Transverse colon (tissue), 4 donors: ENCODE measurements at regions not wholly inside any gene's neighbourhood (a gene's known extent, or its start where the extent isn't known, plus 50 kb on each side); places are given as distances from the start of the nearest gene placed in this dataset.
"Not testable (repeated sequence)": the region's sequence is repeated elsewhere in the genome, so short reads cannot be mapped to it uniquely, and the experiment has no call there.

Source experiments
- DNase-seq: peaks from one replicate; pipeline ENCODE4 v3.0.0-alpha.2; 2019
- H3K27ac ChIP-seq, 4 donors: fragments of 200-600 bp; sonication (generic); 2 replicates each; pipeline ENCODE4 v1.5.1; 2016 to 2018; ENCODE audit warnings: inconsistent platforms in 4 of 4
- H3K27me3 ChIP-seq: fragments of 200-600 bp; sonication (generic); 2 replicates; pipeline ENCODE4 v1.5.1; 2017; ENCODE audit warnings: inconsistent platforms
- H3K36me3 ChIP-seq, 4 donors: fragments of 200-600 bp; sonication (generic); 2 replicates each; pipeline ENCODE4 v1.5.1; 2017 to 2019; ENCODE audit warnings: inconsistent platforms in 4 of 4
- H3K4me1 ChIP-seq, 4 donors: fragments of 200-600 bp; sonication (generic); 2 replicates each; pipeline ENCODE4 v1.5.1; 2017 to 2020; ENCODE audit warnings: inconsistent platforms in 4 of 4
- H3K4me3 ChIP-seq, 4 donors: fragments of 200-600 bp; sonication (generic); 1 replicate in 1 of 4; 2 replicates in 3 of 4; pipeline versions ENCODE4 v1.5.1 to v1.6.1; 2017 to 2019; ENCODE audit warnings: inconsistent platforms in 4 of 4
- H3K9me3 ChIP-seq, 2 donors: fragments of 200-600 bp; sonication (generic); 2 replicates each; pipeline ENCODE4 v1.5.1; 2017 to 2019; ENCODE audit warnings: inconsistent platforms in 2 of 2
- EP300 ChIP-seq: sonication (generic); formaldehyde crosslinking; IDR thresholded peaks from one replicate; pipeline ENCODE4 v1.6.1; 2017; ENCODE audit warnings: antibody characterized with exemption, low read depth
- POLR2A ChIP-seq: fragments of 450-650 bp; IDR thresholded peaks from one replicate; pipeline ENCODE4 v1.6.1; 2016; ENCODE audit warnings: antibody characterized with exemption, mild to moderate bottlenecking, moderate library complexity
- POLR2AphosphoS5 ChIP-seq, 3 donors: sonication (generic); formaldehyde crosslinking; IDR thresholded peaks; one replicate each; pipeline ENCODE4 v1.6.1; 2016; ENCODE audit warnings: antibody characterized with exemption in 3 of 3
- WGBS, 2 donors: methylation state at CpG; one replicate each; pipeline ENCODE4 v1.1.5; 2018; ENCODE audit warnings: low coverage in 1 of 2; 5-methylcytosine and 5-hydroxymethylcytosine counted together
- in situ Hi-C, 4 donors: fragments of 200-750 bp; cut with MboI; loops; one replicate each; pipeline versions ENCODE4 v1.15.0 to v1.15.1; 2017; ENCODE audit warnings: low sequenced_read_pairs in 3 of 4, low pct_ligation_motif_present in 1 of 4, low pct_unique_long_range_greater_than_20kb in 1 of 4
- intact Hi-C: fragments of 100-400 bp; cut with DNase I; formaldehyde crosslinking; loops from one replicate; pipeline ENCODE4 v1.15.1; 2023; ENCODE audit warnings: low total_unique reads
- TF ChIP-seq, protein P1 (sequence below), 5 experiments: fragments of 200-600 bp in 3 of 5; fragments of 450-650 bp in 2 of 5; sonication (generic) in 3 of 5; IDR thresholded peaks; 1 replicate in 2 of 5; 2 replicates in 3 of 5; pipeline ENCODE4 v1.5.1; 2016 to 2017; ENCODE audit warnings: antibody characterized with exemption in 5 of 5, inconsistent platforms in 3 of 5, mild to moderate bottlenecking in 2 of 5, moderate library complexity in 1 of 5

DNA sequence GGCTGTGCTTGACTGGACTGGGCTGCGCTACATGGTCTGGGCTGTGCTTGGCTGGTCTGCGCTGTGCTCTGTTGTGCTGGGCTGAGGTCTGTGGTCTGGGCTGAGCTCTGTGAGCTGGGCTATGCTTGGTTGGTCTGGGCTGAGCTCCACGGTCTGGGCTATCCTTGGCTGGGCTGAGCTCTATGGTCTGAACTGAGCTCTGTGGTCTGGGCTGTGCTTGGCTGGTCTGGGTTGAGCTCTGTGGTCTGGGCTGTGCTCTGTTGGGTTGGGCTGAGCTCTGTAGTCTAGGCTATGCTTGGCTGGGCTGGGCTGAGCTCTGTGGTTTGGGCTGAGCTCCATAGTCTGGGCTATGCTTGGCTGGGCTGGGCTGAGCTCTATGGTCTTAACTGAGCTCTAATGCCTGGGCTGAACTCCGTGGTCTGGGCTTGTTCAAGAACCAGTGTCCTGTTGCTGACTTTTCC is 92.0 kb downstream of the PLXNA1 start:
- Histone ChIP-seq H3K4me1 (no peaks in the 10 kb centered on the region), H3K27me3 (no peaks in the 10 kb centered on the region), H3K27ac (no peak overlapping the region), H3K4me3 (no peak overlapping the region), H3K9me3 (no peaks in the 10 kb centered on the region), H3K36me3 (no peaks in the 10 kb centered on the region)
- intact Hi-C loops: no loop called here
- in situ Hi-C loops: no loop called here
- 62% methylated on average over 4 of the region's 4 CpGs; no CpG with 5 or more reads in 1 of the 2 donors for WGBS, 2 donors
- DNase-seq: no peak
- TF ChIP-seq, protein P1, sequence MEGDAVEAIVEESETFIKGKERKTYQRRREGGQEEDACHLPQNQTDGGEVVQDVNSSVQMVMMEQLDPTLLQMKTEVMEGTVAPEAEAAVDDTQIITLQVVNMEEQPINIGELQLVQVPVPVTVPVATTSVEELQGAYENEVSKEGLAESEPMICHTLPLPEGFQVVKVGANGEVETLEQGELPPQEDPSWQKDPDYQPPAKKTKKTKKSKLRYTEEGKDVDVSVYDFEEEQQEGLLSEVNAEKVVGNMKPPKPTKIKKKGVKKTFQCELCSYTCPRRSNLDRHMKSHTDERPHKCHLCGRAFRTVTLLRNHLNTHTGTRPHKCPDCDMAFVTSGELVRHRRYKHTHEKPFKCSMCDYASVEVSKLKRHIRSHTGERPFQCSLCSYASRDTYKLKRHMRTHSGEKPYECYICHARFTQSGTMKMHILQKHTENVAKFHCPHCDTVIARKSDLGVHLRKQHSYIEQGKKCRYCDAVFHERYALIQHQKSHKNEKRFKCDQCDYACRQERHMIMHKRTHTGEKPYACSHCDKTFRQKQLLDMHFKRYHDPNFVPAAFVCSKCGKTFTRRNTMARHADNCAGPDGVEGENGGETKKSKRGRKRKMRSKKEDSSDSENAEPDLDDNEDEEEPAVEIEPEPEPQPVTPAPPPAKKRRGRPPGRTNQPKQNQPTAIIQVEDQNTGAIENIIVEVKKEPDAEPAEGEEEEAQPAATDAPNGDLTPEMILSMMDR (IDR thresholded peaks at IDR 0.05): no peak
- no peak for TF ChIP-seq POLR2AphosphoS5 (IDR thresholded peaks at IDR 0.05)
- TF ChIP-seq POLR2A: no peak
- no peak for TF ChIP-seq EP300

DNA sequence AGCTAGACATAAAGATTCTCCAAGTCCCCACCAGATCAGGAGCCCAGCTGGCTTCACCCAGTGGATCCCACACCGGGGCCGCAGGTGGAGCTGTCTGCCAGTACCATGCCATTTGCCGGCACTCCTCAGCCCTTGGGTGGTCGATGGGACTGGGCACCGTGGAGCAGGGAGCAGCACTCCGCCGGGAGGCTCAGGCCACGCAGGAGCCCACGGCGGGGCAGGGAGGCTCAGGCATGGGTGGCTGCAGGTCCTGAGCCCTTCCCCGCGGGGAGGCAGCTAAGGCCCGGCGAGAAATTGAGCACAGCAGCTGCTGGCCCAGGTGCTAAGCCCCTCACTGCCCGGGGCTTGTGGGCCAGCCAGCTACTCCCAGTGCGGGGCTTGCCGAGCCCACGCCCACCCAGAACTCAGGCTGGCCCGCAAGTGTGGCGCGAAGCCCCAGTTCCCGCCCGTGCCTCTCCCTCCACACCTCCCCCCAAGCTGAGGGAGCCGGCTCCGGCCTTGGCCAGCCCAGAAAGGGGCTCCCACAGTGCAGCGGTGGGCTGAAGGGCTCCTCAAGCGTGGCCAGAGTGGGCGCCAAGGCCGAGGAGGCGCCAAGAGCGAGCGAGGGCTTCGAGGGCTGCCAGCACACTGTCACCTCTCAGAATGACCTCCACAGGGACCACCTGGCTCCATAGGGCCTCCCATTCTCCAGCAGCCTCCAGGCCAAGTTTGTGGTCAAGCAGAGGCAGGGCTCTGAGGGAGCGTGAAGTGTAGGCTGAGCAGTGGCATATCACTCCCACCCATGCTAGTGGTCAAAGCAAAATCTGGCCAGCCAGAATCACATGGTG is 93.5 kb downstream of the PLXNA1 start:
- H3K27me3 ChIP-seq, H3K27ac ChIP-seq, intact Hi-C loops, in situ Hi-C loops, DNase-seq, H3K4me1 ChIP-seq, H3K4me3 ChIP-seq, H3K36me3 ChIP-seq, H3K9me3 ChIP-seq: not testable (repeated sequence)
- 81% methylated on average over 20 of the region's 34 CpGs; no CpG with 5 or more reads in 1 of the 2 donors for WGBS, 2 donors

DNA sequence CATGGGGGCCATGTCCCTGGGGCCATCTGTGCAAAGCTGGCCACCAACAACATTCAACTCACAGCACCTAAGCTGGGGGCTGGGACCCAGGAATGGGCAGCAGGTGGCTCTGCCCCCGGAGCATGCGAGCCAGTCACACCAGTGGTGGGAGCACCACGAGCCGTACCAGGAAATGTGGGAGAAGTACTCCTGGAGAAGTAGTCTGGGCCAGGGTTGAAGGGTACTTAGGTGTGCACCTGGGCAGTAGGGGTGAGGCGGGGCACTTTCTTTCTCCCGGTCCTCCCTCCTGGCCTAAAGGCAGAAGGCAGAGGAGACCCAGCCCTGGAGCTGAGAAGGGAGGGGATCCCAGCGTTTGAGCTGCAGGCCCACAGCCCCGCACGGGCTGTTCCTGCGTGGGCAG is 94.2 kb downstream of the PLXNA1 start:
- Histone ChIP-seq H3K9me3 (no peaks in the 10 kb centered on the region), H3K36me3 (no peaks in the 10 kb centered on the region), H3K27me3 (no peaks in the 10 kb centered on the region), H3K4me1 (no peaks in the 10 kb centered on the region), H3K4me3 (no peak overlapping the region), H3K27ac (no peak overlapping the region)
- intact Hi-C loops: no loop called here
- 84% methylated on average over 10 of the region's 10 CpGs; no CpG with 5 or more reads in 1 of the 2 donors for WGBS, 2 donors
- in situ Hi-C loops: no loop called here
- no peak for DNase-seq
- TF ChIP-seq, protein P1 (IDR thresholded peaks at IDR 0.05): no peak
- no peak for TF ChIP-seq POLR2AphosphoS5 (IDR thresholded peaks at IDR 0.05)
- no peak for TF ChIP-seq EP300
- TF ChIP-seq POLR2A: no peak

DNA sequence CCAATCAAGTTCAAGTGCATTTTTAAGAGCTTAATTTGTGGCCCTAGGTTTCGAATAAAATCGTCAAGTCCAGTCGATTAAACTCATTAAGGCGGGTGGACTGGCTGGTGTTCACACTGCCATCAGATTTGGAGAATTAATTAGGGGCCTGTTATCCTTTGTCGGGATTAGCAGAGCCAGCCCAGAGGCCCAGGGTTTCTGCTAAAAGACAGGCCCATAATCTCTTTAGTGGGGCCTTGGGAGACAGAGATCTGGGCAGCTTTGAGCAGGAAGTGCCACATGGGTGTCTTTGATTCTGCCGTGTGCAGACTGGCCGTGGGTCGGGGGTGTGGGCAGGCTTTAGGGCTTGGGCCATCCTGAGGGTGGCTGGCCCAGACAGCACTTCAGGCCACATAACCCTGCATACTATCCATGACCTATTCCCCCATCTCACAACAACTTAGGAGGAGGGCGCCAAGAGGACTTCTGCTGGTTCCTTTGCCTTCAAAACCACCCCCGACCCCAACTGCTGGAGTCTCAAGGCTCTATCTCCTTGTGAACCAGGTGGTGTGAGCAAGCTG is 94.7 kb downstream of the PLXNA1 start:
- intact Hi-C loops: no loop called here
- H3K27ac ChIP-seq: no peak overlapping the region
- TF ChIP-seq, protein P1 (IDR thresholded peaks at IDR 0.05): no peak
- no peak for TF ChIP-seq EP300
- no peak for TF ChIP-seq POLR2AphosphoS5 (IDR thresholded peaks at IDR 0.05)
- TF ChIP-seq POLR2A: no peak
- in situ Hi-C loops: no loop called here
- DNase-seq: no peak
- H3K4me3 ChIP-seq: no peak overlapping the region
- H3K4me1 ChIP-seq: no peaks in the 10 kb centered on the region
- H3K36me3 ChIP-seq: no peaks in the 10 kb centered on the region
- WGBS, 2 donors: 80% methylated on average over 10 of the region's 10 CpGs; no CpG with 5 or more reads in 1 of the 2 donors
- no peaks in the 10 kb centered on the region for H3K27me3 ChIP-seq
- H3K9me3 ChIP-seq: no peaks in the 10 kb centered on the region
